ENCODE measurements at regions not wholly inside any gene's neighbourhood (a gene's known extent, or its start where the extent isn't known, plus 50 kb on each side); places are given as distances from the start of the nearest gene placed in this dataset.

- Mint-ChIP-seq H3K27ac (ENCODE audit: unreplicated experiment) (peak overlapping the region; percentile 13), H3K9me3 (ENCODE audit: low read depth, unreplicated experiment) (no peaks in the 10 kb centered on the region), H3K36me3 (ENCODE audit: insufficient read depth, unreplicated experiment) (peaks cover 5% of the 10 kb centered on the region), H3K4me1 (ENCODE audit: low read depth, unreplicated experiment) (peaks cover 19% of the 10 kb centered on the region), H3K4me3 (ENCODE audit: low read depth, unreplicated experiment) (no peak overlapping the region), H3K27me3 (ENCODE audit: unreplicated experiment) (no peaks in the 10 kb centered on the region)
- DNase-seq: peak; percentile 53
- intact Hi-C loops (cut with micrococcal nuclease; ENCODE audit: unreplicated experiment): no loop called here
- TF ChIP-seq CTCF (IDR thresholded peaks at IDR 0.05; ENCODE audit: unreplicated experiment): no peak
- BruUV-seq (replicated peaks): no TSS peak
- CTCF ChIA-PET: interaction anchor here (0.8 to 2.3 kb wide), 3 partner anchors 55 to 65 kb away, joined by 3 to 15 read pairs (median 10); partner anchors contain the start of gene PPP2R5C
These were observed 55.6 kb upstream of the PPP2R5C start for GRCh38 chr14:101705733-101706508.

GRCh38 chr14:101706509-101707067, 54.9 kb upstream of the PPP2R5C start:
- intact Hi-C loops (cut with micrococcal nuclease; ENCODE audit: unreplicated experiment): loop anchor here (1.0 kb wide), 1 partner anchor 65 kb away; no protein-coding TSS in a partner anchor
- Mint-ChIP-seq H3K4me1 (ENCODE audit: low read depth, unreplicated experiment) (peaks cover 19% of the 10 kb centered on the region), H3K27me3 (ENCODE audit: unreplicated experiment) (no peaks in the 10 kb centered on the region), H3K36me3 (ENCODE audit: insufficient read depth, unreplicated experiment) (peaks cover 5% of the 10 kb centered on the region), H3K4me3 (ENCODE audit: low read depth, unreplicated experiment) (no peak overlapping the region), H3K9me3 (ENCODE audit: low read depth, unreplicated experiment) (no peaks in the 10 kb centered on the region), H3K27ac (ENCODE audit: unreplicated experiment) (no peak overlapping the region)
- CTCF ChIA-PET: interaction anchor here (0.7 to 2.3 kb wide), 8 partner anchors 18 to 241 kb away, joined by 3 to 15 read pairs (median 4); partner anchors contain the start of gene PPP2R5C
- no TSS peak for BruUV-seq (replicated peaks)
- TF ChIP-seq CTCF (IDR thresholded peaks at IDR 0.05; ENCODE audit: unreplicated experiment): no peak
- DNase-seq: no peak

- intact Hi-C loops (cut with micrococcal nuclease; ENCODE audit: unreplicated experiment): loop anchor here (1.0 kb wide), 1 partner anchor 64 kb away; no protein-coding TSS in a partner anchor
- TF ChIP-seq CTCF (IDR thresholded peaks at IDR 0.05; ENCODE audit: unreplicated experiment): peak; percentile 77
- Mint-ChIP-seq H3K27ac (ENCODE audit: unreplicated experiment) (no peak overlapping the region), H3K36me3 (ENCODE audit: insufficient read depth, unreplicated experiment) (peaks cover 5% of the 10 kb centered on the region), H3K4me1 (ENCODE audit: low read depth, unreplicated experiment) (peaks cover 19% of the 10 kb centered on the region), H3K9me3 (ENCODE audit: low read depth, unreplicated experiment) (no peaks in the 10 kb centered on the region), H3K4me3 (ENCODE audit: low read depth, unreplicated experiment) (no peak overlapping the region), H3K27me3 (ENCODE audit: unreplicated experiment) (no peaks in the 10 kb centered on the region)
- no TSS peak for BruUV-seq (replicated peaks)
- peak; percentile 62 for DNase-seq
- CTCF ChIA-PET: interaction anchor here (0.7 to 2.3 kb wide), 8 partner anchors 19 to 240 kb away, joined by 3 to 15 read pairs (median 4); partner anchors contain the start of gene PPP2R5C
These were observed 54.3 kb upstream of the PPP2R5C start for GRCh38 chr14:101707068-101707842.

GRCh38 chr14:101707863-101708620, 53.5 kb upstream of the PPP2R5C start:
- H3K36me3 Mint-ChIP-seq (ENCODE audit: insufficient read depth, unreplicated experiment): peaks cover 5% of the 10 kb centered on the region
- H3K4me1 Mint-ChIP-seq (ENCODE audit: low read depth, unreplicated experiment): peaks cover 19% of the 10 kb centered on the region
- CTCF ChIA-PET: interaction anchor here (0.8 to 2.3 kb wide), 7 partner anchors 20 to 240 kb away, joined by 3 to 15 read pairs (median 6); partner anchors contain the start of gene PPP2R5C
- BruUV-seq (replicated peaks): no TSS peak
- no peak overlapping the region for H3K27ac Mint-ChIP-seq (ENCODE audit: unreplicated experiment)
- intact Hi-C loops (cut with micrococcal nuclease; ENCODE audit: unreplicated experiment): loop anchor here (1.0 kb wide), 1 partner anchor 63 kb away; no protein-coding TSS in a partner anchor
- no peak for TF ChIP-seq CTCF (IDR thresholded peaks at IDR 0.05; ENCODE audit: unreplicated experiment)
- H3K4me3 Mint-ChIP-seq (ENCODE audit: low read depth, unreplicated experiment): no peak overlapping the region
- no peaks in the 10 kb centered on the region for H3K9me3 Mint-ChIP-seq (ENCODE audit: low read depth, unreplicated experiment)
- H3K27me3 Mint-ChIP-seq (ENCODE audit: unreplicated experiment): no peaks in the 10 kb centered on the region
- no peak for DNase-seq
